Dendritic cell treated with granulocyte-macrophage colony-stimulating factor and Interleukin-4, amounts not matched to agents 40 ng/mL and 50 ng/mL, for 4 days (primary cell): ENCODE measurements at regions not wholly inside any gene's neighbourhood (a gene's known extent, or its start where the extent isn't known, plus 50 kb on each side); places are given as distances from the start of the nearest gene placed in this dataset.

Experiments used
- H3K27ac Mint-ChIP-seq: one replicate; pipeline ENCODE4 v1.8.0; 2022; ENCODE audit warnings: mild to moderate bottlenecking, mixed read lengths
- H3K27me3 Mint-ChIP-seq: one replicate; pipeline ENCODE4 v1.8.0; 2022; ENCODE audit warnings: mild to moderate bottlenecking, mixed read lengths
- H3K36me3 Mint-ChIP-seq: one replicate; pipeline ENCODE4 v1.8.0; 2022; ENCODE audit warnings: low read depth, mixed read lengths
- H3K4me1 Mint-ChIP-seq: one replicate; pipeline ENCODE4 v1.8.0; 2022; ENCODE audit warnings: low read depth, mixed read lengths
- H3K4me3 Mint-ChIP-seq: one replicate; pipeline ENCODE4 v1.8.0; 2022; ENCODE audit warnings: mild to moderate bottlenecking, moderate library complexity, mixed read lengths
- H3K9me3 Mint-ChIP-seq: one replicate; pipeline ENCODE4 v1.8.0; 2022; ENCODE audit warnings: mixed read lengths
- intact Hi-C: fragments of 100-400 bp; cut with micrococcal nuclease; formaldehyde crosslinking; loops from one replicate; pipeline ENCODE4 v1.15.0; 2022

- Mint-ChIP-seq H3K9me3 (peaks cover 8% of the 10 kb centered on the region), H3K4me3 (no peak overlapping the region), H3K4me1 (peaks cover 5% of the 10 kb centered on the region), H3K27me3 (no peaks in the 10 kb centered on the region), H3K36me3 (no peaks in the 10 kb centered on the region), H3K27ac (no peak overlapping the region)
- intact Hi-C loops: no loop called here
These were observed 58.0 kb upstream of the ZNF804A start for GRCh38 chr2:184540246-184540789.

- H3K27me3 Mint-ChIP-seq: no peaks in the 10 kb centered on the region
- H3K27ac Mint-ChIP-seq: no peak overlapping the region
- intact Hi-C loops: no loop called here
- peaks cover 8% of the 10 kb centered on the region for H3K9me3 Mint-ChIP-seq
- no peaks in the 10 kb centered on the region for H3K36me3 Mint-ChIP-seq
- peaks cover 5% of the 10 kb centered on the region for H3K4me1 Mint-ChIP-seq
- H3K4me3 Mint-ChIP-seq: no peak overlapping the region
These were observed 56.7 kb upstream of the ZNF804A start for GRCh38 chr2:184541591-184541990.

GRCh38 chr2:184543832-184544231, 54.5 kb upstream of the ZNF804A start:
- intact Hi-C loops: no loop called here

More at GRCh38 chr2:184543832-184544231, 54.5 kb upstream of the ZNF804A start:
- Mint-ChIP-seq H3K27me3 (no peaks in the 10 kb centered on the region), H3K36me3 (no peaks in the 10 kb centered on the region), H3K4me3 (no peak overlapping the region), H3K9me3 (peaks cover 16% of the 10 kb centered on the region), H3K4me1 (peaks cover 10% of the 10 kb centered on the region), H3K27ac (no peak overlapping the region)
